ENCODE measurements at regions not wholly inside any gene's neighbourhood (a gene's known extent, or its start where the extent isn't known, plus 50 kb on each side); places are given as distances from the start of the nearest gene placed in this dataset.

- Histone ChIP-seq H3K9ac (no peak overlapping the region), H3K4me3 (ENCODE audit: low read depth, low read length) (no peak overlapping the region), H3K4me2 (ENCODE audit: low read length) (no peak overlapping the region), H3K27me3 (ENCODE audit: control insufficient read depth, insufficient read depth, low read length) (no peaks in the 10 kb centered on the region), H3K36me3 (ENCODE audit: control insufficient read depth, insufficient read depth, low read length) (no peaks in the 10 kb centered on the region), H2AFZ (no peak overlapping the region), H3K9me3 (ENCODE audit: control insufficient read depth, low read length) (no peaks in the 10 kb centered on the region), H3K27ac (no peak overlapping the region), H3K4me1 (no peaks in the 10 kb centered on the region), H3K79me2 (no peaks in the 10 kb centered on the region)
- TF ChIP-seq CTCF (IDR thresholded peaks at IDR 0.05), result no peak
These were observed 550.8 kb upstream of the CHAC2 start for GRCh38 chr2:53216805-53217204.

- Histone ChIP-seq H3K4me3 (ENCODE audit: low read depth, low read length) (no peak overlapping the region), H3K4me1 (no peaks in the 10 kb centered on the region), H3K9me3 (ENCODE audit: control insufficient read depth, low read length) (no peaks in the 10 kb centered on the region), H3K9ac (no peak overlapping the region), H2AFZ (no peak overlapping the region), H3K79me2 (no peaks in the 10 kb centered on the region), H3K36me3 (ENCODE audit: control insufficient read depth, insufficient read depth, low read length) (no peaks in the 10 kb centered on the region), H3K4me2 (ENCODE audit: low read length) (no peak overlapping the region), H3K27me3 (ENCODE audit: control insufficient read depth, insufficient read depth, low read length) (no peaks in the 10 kb centered on the region), H3K27ac (no peak overlapping the region)
- TF ChIP-seq CTCF (IDR thresholded peaks at IDR 0.05), result no peak
These were observed 555.0 kb upstream of the CHAC2 start for GRCh38 chr2:53212576-53212975.

GRCh38 chr2:53211201-53211774, 556.3 kb upstream of the CHAC2 start:
- no peaks in the 10 kb centered on the region for H3K79me2 ChIP-seq
- no peak overlapping the region for H3K4me3 ChIP-seq (ENCODE audit: low read depth, low read length)
- H2AFZ ChIP-seq, result no peak overlapping the region
- no peaks in the 10 kb centered on the region for H3K4me1 ChIP-seq
- TF ChIP-seq CTCF (IDR thresholded peaks at IDR 0.05), result no peak
- no peak overlapping the region for H3K27ac ChIP-seq
- no peaks in the 10 kb centered on the region for H3K27me3 ChIP-seq (ENCODE audit: control insufficient read depth, insufficient read depth, low read length)
- H3K9ac ChIP-seq, result no peak overlapping the region
- no peaks in the 10 kb centered on the region for H3K36me3 ChIP-seq (ENCODE audit: control insufficient read depth, insufficient read depth, low read length)
- no peak overlapping the region for H3K4me2 ChIP-seq (ENCODE audit: low read length)
- no peaks in the 10 kb centered on the region for H3K9me3 ChIP-seq (ENCODE audit: control insufficient read depth, low read length)

GRCh38 chr2:53210538-53210937, 557.1 kb upstream of the CHAC2 start:
- Histone ChIP-seq H3K36me3 (ENCODE audit: control insufficient read depth, insufficient read depth, low read length) (no peaks in the 10 kb centered on the region), H2AFZ (no peak overlapping the region), H3K27ac (no peak overlapping the region), H3K9ac (no peak overlapping the region), H3K4me3 (ENCODE audit: low read depth, low read length) (no peak overlapping the region), H3K79me2 (no peaks in the 10 kb centered on the region), H3K4me2 (ENCODE audit: low read length) (no peak overlapping the region), H3K4me1 (no peaks in the 10 kb centered on the region), H3K27me3 (ENCODE audit: control insufficient read depth, insufficient read depth, low read length) (no peaks in the 10 kb centered on the region), H3K9me3 (ENCODE audit: control insufficient read depth, low read length) (no peaks in the 10 kb centered on the region)
- no peak for TF ChIP-seq CTCF (IDR thresholded peaks at IDR 0.05)

- no peak for TF ChIP-seq CTCF (IDR thresholded peaks at IDR 0.05)
- Histone ChIP-seq H3K36me3 (ENCODE audit: control insufficient read depth, insufficient read depth, low read length) (no peaks in the 10 kb centered on the region), H3K4me3 (ENCODE audit: low read depth, low read length) (no peak overlapping the region), H3K4me2 (ENCODE audit: low read length) (no peak overlapping the region), H3K4me1 (no peaks in the 10 kb centered on the region), H3K9ac (no peak overlapping the region), H2AFZ (peak overlapping the region; percentile 14), H3K27ac (no peak overlapping the region), H3K9me3 (ENCODE audit: control insufficient read depth, low read length) (no peaks in the 10 kb centered on the region), H3K27me3 (ENCODE audit: control insufficient read depth, insufficient read depth, low read length) (no peaks in the 10 kb centered on the region), H3K79me2 (no peaks in the 10 kb centered on the region)
These were observed 557.7 kb upstream of the CHAC2 start for GRCh38 chr2:53209679-53210458.

All from parathyroid adenoma (tissue), 2 donors.